GM19467 (cell line): ENCODE measurements at regions not wholly inside any gene's neighbourhood (a gene's known extent, or its start where the extent isn't known, plus 50 kb on each side); places are given as distances from the start of the nearest gene placed in this dataset.

ENCODE experiments used
- ATAC-seq: cut with Tn5 transposase; IDR thresholded peaks from one replicate; pipeline ENCODE4 v1.9.1; 2021; ENCODE audit warnings: mild to moderate bottlenecking, moderate library complexity; ENCODE audit not compliant: unreplicated experiment

DNA sequence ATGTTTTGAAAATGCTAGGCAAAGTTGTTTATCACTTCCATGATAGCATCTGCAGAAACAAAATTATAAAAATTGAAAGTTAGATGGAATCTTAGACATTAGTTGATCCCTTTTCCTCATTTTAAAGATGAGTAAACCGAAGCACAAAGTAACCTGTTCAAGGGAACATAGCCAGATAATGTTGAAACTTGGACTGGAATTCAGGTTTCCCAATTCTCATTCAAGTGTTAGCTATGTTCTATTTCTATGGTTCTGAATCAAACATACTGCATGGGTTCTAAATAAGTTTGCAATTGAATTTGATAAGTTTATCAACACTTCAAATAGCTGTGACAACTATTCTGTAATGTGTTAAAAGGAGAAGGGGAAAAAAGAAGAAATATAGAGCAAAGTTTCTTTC is 122.4 kb upstream of the SOX5 start:
- no peak for ATAC-seq

DNA sequence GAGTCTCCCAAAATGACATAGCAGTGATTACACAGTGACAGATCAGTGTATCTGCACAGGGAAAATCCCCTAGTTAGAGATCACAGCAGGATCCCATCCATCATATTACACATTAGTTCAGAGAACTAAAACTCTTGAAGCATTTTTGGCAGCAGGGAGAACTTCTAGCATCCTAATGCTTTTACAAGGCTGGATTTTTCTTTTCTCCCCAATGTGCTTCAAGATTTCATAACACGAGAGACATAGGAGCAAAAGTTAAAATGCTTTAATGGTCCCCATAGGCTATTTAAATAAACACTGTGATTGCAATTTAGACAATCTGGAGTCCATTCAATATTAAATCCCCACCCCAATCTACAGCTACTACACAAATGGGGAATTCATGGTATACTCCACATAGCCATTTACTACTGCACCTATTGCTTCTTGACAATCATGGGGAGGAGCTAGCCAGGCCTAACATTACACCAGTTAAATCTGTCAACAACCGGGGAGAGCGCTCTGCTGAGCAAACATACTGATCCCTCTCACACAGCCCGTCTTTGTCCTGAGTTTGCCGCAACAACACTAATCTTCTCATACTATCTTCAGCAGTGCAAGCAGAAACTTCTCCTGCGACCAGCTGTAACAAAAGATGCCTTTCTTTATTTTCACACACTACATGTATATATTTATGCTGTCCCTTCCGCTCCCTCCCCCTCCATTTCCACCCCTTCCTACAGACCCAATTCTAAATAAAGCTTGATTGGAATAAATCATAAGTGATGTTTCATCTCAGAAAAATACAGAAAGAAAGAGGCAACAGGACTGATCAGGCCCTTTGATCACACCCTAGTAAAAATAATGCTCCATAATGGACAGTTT is 120.3 kb upstream of the SOX5 start:
- ATAC-seq = no peak

DNA sequence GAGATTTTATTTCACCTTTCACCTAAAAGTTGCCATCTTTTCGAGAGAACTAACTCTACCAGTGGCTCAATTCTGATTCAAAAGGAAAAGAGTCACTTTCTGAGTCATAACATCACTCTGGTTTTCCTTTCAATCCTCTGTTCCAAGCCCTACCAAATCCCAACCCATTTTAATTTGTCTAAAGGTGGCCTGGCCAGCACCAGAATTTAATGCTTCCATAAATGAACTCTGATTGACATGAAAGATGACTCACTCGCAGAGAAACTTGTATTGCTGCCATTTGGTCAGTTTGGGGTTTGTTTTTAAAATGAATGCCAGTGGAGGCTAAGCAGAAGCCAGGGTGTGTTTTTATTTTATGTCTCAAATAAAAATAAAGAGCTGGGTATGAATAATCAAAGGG is 117.4 kb upstream of the SOX5 start:
- no peak for ATAC-seq

DNA sequence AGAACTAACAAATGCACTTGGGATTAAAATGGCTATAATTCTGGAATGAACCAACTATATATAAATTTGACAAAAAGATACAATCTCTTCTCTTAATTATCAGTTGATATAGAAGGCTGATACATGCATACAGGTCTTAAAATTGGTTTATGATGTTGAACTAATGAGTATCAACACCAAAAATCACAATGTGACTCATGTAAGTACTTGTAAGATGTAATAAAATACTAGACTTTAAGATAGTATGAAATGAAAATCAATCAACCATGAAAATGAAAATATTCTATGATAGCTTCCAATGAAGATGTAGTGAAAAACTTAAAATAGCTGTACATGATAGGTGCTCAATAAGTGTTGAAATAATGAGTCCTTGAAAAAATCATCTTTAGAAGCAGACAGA is 116.6 kb upstream of the SOX5 start:
- ATAC-seq = no peak

DNA sequence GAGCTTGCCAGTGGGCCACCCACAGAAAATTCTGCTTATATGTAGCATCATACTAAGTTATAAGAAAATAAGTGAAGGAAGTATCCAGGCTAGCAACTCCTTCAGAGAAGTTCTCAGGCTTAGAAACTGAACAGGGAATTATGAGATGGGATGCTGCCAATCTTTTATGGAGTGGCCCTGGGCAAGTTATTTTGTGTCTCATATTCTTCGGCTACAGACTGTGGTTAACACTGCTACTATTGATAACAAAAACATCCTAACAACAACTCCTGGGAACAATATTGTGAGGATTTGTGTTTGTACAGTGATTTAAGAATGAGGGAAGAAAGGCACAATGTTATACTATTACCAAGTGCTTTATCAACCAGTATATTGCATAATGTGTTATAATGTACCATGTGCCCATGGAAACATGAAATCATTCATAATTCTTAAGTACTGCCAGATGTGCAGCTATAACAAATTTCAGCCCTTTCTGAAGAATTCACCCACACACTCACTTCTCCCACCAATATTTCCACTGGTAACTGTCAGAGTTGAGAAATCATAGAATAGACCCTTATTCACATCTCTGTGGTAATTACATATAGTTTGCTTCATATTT is 113.3 kb upstream of the SOX5 start:
- no peak for ATAC-seq

DNA sequence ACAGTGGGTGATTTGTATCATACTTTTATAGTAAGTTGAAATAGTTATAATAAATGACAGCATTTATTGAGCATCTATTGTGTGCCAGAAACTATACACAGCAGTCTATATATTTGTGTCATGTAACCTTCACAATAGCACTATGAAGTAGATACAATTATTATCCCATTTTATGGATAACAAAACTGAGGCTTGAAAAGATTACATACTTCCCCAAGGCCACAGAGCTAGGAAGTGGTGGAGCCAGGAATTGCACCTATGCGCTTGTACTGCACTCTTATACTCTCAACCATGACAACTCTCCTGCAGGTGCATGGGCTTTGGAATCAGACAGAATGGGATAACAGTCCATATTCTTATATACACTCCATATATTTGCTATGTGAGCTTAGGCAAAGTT is 110.6 kb upstream of the SOX5 start:
- no peak for ATAC-seq

DNA sequence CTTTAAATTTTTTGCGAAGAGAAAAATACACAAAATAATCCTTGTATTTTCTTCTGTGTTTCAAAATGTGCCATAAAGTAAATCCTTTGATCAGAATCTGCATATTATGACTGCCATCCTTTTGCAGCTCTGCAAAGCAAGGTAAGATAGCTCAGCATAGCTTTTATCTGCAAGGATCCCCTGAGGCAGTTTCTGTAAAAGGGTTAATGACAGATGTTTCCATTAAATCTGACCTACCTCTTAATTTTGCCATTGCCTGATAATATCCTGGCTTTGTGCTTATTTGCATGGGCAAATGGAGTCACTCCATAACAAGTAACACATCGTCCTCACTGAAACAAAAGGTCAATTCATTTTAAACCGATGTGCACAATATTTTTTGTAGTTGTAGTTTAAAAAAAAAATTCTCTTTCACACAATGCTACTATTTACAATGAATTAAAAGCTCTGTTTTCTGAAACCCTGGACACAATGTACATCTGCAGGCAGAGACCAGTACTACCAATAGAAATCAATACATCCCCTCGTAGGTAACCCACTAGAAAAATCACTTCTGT is 108.5 kb upstream of the SOX5 start:
- ATAC-seq = no peak

DNA sequence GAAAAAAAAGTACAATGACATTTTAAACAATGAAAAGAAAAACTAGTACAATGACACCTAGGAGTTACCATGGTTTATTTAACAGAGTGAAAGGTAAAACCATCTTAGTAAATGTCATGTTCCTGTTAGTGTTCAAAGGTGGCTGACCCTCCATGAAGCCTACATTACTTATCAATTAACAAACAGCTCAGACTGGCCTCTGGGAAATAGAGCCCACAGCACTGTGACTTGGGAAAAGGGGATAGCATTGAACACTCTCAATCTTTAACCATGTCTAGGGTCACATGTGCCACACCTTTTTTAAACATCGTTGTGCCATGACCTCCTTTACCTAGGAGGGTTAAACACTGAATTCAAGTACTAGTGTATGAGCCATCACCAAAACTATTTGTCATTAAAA is 106.3 kb upstream of the SOX5 start:
- ATAC-seq = no peak

DNA sequence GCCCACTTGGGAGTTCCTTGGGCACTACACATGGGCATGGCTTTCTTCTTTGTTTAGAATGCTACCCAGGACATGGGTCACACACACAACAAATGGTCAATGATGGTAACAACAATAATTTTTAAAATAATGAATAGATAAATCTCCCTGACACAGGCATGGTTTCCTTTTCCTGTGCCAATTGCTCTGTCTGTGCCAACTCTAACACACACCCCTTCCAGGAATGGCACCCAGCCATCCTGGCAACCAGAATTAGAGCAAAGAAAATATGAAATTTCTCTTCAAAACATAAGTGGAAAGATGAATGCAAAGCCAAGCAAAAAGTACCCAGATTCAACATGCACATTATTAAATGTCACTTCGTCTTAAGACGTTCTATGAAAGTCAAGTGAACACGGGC is 104.9 kb upstream of the SOX5 start:
- no peak for ATAC-seq

DNA sequence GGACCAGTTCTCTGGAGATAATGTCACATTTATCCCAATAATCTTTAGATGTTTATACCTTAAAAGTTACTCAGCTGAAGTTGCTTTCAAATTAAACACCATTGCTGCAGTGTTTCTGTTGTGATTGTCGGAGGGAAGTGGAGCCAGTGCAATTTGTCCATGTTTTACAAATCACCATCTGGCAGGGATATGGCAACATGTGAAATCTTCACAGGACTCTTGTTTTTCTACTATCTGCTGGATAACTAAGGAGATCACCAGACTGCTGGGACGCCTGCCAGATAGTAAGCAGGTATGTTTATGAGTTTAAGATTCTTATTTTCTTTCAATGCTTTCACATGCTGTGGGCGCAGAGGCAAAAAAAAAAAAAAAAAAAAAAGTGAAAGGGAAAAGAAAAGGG is 100.3 kb upstream of the SOX5 start:
- ATAC-seq = no peak

DNA sequence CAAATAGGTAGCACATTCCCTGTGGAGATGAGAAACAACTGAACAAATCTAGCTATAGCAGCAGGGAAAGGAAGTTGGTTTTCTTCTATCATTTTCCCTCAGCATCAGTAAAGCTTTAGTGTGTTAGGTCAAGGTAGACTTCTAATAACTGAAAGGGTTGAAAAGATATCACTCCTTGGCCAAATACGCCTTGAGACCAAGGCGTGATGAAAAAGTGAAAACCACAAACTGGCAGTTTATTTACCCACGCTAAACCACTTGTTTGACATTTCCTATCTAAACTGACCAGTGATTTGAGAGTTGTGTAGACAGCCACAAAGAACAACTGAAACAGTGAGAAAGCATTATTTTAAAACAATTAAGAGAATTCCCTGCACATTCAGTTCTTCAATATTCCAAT is 99.6 kb upstream of the SOX5 start:
- no peak for ATAC-seq

DNA sequence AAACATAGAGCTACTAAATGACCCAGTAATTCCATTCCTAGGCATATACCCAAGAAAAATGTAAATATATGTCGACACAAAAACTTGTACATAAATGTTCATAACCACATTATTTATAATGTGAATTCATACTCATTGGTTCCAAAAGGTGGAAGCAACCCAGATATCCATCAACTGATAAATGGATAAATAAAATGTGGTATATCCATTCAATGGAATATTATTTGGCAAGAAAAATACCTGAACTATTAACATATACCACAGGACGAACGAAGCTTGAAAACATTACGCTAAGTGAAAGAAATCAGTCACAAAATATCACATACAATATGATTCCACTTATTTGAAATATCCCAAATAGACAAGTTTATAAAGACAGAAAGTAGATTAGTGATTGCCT is 99.0 kb upstream of the SOX5 start:
- ATAC-seq = no peak

DNA sequence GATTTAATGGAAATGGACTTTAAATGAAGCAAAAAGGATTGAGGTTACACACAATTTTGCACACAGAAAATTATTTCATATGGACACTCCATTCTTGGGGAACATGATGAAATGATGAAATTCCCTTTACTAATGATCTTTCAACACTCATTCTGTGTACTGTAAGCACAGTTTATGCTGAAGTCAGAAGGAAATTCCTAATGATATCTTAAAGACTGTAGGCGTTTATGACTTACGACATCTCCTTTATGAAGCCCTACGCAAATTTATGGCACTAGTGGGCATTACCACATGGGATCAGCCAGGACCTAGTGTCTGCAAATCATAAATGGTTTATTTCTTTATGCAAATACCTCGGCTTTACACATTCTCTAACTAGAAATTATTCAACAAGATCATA is 97.9 kb upstream of the SOX5 start:
- ATAC-seq = no peak

DNA sequence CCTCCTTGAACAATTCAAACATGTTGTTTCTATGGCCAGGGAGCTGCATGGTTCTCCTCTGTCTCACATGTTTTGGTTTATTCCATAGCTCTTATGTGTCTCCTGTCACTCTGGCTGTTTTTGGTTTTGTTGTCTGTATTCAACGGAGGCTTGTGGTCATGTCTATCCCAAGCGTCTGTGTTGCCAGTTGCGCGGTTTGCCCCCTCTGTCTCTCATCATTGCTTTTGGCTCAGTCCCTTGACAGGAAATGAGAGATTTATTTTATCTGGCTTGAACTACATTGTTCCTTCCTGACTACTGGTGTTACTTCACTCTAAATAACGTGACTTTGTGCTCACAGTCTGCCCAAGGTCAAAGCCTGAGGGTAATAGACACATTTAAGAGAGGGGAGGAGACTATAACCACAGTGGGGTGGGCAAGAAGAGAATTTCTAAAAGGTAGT is 96.4 kb upstream of the SOX5 start:
- no peak for ATAC-seq

DNA sequence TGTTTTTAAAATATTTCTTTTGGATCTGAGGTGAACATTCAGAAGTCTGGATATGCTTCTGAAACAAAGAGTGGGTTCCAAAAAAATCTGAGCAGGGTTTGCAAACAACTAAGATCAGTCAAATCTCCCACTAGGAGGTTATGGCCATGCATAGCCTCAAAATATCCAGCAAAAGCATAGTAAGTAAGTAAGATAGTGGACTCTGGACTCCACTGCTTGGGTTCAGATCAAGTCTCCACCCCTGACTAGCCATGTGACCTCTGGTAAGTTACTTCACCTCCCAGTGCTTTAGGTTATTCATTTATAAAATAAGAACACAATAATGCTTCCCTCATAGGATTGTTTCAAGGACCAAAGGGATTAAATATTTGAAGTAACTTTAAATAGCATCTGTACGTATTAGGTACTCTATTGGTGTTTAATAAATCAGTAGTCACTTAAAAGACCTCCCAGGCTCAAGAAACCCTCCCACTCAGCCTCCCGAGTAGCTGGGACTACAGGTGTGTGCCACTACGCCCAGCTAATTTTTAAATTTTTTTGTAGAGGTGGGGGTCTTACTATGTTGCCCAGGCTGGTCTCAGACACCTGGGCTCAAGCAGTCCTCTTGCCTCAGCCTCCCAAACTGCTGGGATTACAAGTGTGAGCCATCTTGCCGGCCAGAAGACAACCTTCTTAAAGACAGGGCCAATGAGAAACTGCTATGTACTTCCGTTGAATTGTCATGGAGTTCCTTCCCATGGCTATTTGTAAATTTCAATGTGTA is 95.7 kb upstream of the SOX5 start:
- ATAC-seq = no peak

DNA sequence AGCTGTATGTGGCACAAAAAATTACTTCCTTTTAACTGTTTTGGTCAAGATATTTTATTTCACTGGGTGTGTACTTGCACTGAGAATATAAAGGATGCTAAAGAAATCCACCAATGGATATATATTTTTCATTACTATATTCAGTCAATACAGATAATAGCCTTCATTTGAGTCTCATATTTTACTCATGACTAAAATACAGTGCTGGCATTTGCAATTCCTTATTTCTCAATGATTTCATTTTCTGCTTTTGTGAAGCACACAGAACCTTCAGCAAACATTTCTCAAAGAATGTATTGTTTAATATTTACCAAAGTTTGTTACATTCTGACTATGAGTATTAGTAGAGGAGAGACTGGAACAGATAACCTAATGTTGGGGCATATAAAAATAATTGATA is 93.2 kb upstream of the SOX5 start:
- ATAC-seq = no peak

DNA sequence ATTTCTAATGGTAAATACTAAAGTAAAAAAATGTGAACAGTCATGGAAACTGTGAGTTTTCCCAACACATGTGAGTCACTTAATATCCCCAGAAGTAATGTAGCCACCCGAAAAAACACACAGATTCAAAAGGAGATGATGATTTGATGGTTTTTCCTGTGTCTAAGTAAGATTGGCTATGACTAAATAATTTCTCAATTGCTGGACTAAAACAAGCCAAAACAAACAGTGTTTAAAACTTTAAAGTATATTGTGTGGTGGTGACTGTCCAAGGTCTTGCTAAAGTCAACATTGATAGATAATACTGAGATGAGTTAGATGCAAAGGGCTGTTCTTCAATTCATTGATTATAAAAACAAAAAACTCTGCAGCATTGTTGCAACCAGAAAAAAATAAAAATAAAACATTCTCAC is 89.6 kb upstream of the SOX5 start:
- no peak for ATAC-seq

DNA sequence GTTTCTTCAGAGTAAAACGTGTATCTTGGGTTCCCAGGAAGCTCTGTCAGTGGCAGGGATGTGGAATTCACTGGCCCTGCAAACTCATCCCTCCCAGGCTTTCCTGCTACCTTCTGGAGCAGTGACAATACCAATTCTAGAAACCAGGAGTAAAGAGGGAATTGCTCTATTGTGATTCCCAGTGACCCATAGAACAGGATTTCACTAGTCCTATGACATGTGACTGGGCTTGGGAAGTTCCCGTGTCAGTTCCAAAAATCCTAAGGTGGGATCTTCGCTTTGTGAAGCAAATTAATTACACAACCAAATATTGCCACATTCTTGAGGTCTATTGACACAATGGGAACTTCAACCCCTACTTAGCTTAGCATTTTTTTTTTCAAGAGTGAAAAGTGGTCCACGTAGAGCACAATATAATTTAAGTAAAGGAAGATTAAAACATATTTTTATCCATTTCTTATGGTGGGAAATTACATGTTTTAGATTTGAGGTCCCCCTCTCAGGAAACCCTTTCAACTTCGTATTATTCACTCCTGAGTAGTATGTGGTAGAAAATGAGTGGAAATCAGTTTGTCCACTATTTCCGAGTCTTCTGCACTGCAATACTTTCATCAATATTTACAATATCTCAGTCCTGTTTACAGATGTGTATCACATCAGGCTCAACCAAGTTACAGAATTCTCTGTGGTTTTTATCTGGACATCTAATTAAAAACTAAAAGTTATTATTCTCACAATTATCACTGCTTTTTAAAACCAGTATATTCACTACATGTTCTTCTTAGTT is 88.9 kb upstream of the SOX5 start:
- ATAC-seq = no peak

DNA sequence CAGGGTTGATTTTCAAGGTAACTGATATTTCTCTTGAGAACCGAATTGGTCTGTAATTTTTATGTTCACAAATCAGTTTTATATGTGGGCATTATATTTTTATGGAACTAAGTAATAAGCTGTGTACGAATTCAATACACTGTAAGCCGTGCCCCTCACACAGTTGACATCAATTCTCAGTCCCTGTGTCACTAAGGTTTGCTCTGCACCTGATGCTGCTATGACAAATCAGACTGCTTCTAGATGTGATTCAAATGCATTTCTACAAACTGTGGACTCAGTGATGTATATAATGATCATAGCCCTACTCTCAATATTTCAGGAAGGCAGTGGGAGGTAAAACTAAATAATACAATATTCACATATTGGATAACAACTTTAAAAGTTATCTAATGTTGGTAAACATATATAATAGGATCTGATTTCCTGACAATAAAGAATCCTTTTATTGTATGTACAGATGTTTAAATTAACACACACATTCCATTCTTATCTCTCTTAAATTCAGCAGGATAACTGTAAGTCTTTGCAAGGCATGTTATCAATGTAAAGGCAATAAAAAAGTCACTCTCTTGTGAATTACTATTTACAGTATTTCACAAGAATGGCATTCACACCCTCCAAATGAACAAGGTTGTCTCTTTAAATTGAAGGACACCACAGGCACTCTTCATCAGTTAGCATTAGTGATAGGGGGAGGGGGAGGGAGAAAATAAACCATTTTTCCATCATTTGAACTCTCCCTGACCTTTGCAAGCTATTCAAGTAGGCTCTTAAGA is 87.2 kb upstream of the SOX5 start:
- no peak for ATAC-seq

DNA sequence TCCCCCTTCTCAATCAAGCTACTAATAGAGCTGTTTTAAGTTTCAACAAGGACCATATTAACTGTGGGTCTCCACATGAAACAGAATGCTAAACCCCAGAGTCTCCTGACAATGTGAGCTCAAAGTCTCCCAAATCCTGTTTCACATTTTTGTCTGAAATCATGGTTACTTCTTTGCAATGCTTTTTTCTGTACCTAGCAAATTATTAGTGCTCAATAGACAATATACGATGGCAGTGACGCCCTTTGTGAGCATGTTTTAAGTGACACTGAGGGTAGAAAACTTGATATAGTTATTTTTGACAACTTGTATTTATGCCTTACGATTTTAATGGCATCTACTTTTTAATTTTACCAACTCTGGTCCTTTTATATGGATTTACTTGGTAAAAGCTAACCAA is 85.4 kb upstream of the SOX5 start:
- ATAC-seq = no peak
